ENCODE measurements at regions not wholly inside any gene's neighbourhood (a gene's known extent, or its start where the extent isn't known, plus 50 kb on each side); places are given as distances from the start of the nearest gene placed in this dataset.
"Not testable (repeated sequence)": the region's sequence is repeated elsewhere in the genome, so short reads cannot be mapped to it uniquely, and the experiment has no call there.

DNA sequence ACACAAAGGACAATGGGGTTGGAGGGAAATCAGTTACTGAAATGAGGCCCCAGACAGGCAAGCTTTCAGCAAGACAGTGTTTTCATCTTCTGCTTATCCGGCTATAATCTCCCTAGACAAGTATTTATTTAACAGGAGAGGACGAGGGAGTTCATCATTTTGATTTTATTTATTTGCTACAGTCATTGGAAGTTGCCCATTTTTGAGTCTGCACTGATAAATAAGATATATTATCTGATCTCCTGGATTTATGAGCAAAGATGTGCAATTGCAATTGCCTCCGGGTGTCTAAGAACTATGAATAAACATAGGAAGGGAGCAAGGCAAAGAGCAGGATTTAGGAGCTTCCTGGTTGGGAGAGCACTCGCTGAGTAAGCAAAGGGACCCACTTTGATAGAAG lies 263.2 kb upstream of the EDA2R start:
- DNase-seq, result no peak

DNA sequence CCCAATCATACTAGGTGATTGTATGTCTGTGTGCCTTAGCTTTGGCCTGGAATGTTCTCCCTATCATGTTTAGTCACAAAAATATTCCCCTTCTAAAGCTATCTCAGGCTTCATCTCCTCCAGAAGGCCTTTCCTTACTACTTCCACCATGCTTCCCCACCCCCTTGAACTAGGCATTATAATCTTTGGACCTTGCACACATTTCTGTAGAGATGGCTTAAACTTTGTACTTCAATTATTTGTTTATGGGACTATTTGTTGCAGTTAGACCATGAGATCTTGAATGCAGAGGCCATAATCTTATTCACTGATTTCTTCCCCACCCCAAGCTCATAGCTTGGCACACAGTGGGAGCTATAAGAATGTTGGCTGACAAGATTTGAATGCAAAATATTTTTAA lies 262.0 kb upstream of the EDA2R start:
- DNase-seq, result no peak

GRCh38 chrX:66892004-66892403 lies 253.1 kb upstream of the EDA2R start:
- DNase-seq, result no peak

GRCh38 chrX:66889418-66889817 lies 250.5 kb upstream of the EDA2R start:
- DNase-seq, result no peak

GRCh38 chrX:66882101-66882500 lies 243.2 kb upstream of the EDA2R start:
- no peak for DNase-seq

- DNase-seq, result no peak
Measured at GRCh38 chrX:66876776-66877175, 237.9 kb upstream of the EDA2R start.

- DNase-seq, result no peak
Measured at GRCh38 chrX:66872771-66873170, 233.9 kb upstream of the EDA2R start.

DNA sequence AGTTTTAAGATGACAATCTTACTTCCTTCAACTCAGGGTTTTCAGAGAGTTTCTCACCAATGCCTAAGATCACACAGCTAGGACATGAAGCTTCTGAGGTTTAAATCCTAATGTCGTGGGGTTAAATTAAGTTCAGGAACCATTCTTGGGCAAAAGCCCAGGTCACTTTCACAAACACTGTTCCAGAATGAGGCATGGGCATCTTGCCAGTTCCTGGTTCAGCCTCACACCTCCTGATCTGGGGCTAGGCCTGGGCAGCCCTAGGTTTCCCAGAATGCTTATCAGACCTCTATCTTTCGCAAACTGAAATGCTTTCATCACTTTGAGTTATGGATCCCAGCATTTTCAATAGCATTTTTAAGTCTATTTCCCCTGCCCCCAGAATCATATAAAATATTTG lies 224.8 kb upstream of the EDA2R start:
- DNase-seq, result no peak

- DNase-seq, result no peak
Measured at GRCh38 chrX:66833426-66833825, 194.5 kb upstream of the EDA2R start.

DNA sequence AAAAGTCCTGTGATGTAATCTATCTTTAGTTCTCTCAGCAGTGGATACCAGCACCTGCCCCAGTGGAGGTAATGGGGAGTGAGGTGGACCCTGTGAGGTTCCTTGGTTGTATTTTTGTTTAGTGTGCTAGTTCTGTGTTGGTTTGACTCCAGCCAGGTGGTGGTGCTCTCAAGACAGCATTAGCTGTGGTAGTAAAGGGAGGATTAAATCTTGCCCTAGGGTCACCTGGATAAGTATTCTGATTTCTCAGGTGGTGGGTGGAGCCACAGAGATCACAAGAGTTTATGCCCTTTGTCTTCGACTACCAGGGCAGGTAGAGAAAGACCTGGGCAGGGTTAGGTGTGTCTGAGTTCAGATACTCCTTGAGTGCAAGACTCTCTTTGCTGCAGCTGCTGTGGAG lies 176.3 kb upstream of the EDA2R start:
- DNase-seq, result no peak

DNA sequence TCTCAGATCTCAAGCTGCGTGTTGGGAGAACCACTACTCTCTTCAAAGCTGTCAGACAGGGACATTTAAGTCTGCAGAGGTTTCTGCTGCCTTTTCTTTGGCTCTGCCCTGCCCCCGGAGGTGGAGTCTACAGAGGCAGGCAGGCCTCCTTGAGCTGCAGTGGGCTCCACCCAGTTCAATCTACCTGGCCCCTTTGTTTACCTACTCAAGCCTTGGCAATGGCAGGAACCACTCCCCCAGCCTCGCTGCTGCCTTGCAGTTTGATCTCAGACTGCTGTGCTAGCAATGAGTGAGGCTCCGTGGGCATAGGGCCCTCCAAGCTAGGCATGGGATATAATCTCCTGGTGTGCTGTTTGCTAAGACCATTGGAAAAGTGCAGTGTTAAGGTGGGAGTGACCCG lies 155.6 kb upstream of the EDA2R start:
- DNase-seq, result not testable (repeated sequence)

GRCh38 chrX:66766318-66766717 lies 127.4 kb upstream of the EDA2R start:
- DNase-seq, result no peak

DNA sequence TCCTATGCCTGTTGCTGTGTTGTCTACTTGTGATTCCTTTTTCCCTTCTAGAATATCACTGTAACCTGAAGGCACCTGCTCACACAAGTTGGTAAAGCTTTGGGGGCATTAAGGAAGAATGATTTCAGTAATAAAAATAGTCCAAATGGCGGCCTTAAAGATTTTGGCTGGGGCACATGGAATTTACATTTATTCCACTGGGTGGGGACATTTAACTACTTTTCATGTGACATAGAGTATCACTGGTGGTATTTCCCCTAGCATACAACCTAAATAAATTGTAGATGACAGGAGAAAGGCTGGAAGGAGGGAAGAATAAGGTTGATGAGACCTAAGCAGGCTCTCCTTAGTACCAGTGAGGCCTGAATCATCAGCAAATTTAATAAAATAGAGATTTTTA lies 121.8 kb upstream of the EDA2R start:
- DNase-seq, result no peak

GRCh38 chrX:66756717-66757116 lies 117.8 kb upstream of the EDA2R start:
- DNase-seq, result no peak

DNA sequence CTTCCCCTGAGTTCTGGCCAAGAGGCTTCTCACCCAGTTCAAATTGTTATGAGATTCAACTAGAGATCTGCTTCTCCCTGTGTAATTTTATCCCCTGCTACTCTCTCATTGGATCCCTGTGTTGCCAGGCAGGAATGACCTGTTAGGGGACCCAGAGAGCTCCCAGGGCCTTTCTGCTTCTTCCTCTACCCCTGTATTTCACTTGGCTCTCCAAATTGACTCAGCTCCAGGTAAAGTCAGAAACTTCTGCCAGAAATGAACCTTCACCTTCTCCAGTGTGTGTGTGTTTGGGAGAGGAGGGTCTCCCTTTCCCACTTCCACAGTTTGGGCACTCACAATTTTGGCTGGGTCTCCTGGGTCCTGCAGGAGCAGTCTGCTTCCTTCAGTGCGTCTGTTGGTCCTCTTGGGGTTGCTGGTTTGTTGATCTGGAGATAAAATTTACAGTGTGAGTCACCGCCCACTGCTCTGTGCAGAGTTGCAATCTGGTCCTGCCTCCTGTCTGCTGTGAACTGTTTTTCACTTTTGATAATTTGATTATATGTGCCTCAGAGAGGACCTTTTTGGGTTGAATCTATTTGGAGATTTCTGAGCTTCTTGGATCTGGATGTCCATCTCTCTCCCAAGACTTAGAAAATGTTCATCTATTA lies 112.4 kb upstream of the EDA2R start:
- DNase-seq, result no peak

DNA sequence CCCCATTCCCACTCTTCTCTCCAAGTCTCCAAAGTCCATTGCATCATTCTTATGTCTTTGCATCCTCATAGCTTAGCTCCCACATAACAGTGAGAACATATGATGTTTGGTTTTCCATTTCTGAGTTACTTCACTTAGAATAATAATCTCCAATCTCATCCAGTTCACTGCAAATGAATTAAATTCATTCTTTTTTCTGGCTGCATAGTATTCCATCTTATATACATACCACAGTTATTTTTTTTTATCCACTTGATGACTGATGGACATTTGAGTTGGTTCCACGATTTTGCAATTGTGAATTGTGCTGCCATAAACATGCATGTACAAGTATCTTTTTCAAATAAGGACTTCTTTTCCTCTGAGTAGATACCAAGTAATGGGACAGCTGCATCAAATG lies 105.6 kb upstream of the EDA2R start:
- not testable (repeated sequence) for DNase-seq

DNA sequence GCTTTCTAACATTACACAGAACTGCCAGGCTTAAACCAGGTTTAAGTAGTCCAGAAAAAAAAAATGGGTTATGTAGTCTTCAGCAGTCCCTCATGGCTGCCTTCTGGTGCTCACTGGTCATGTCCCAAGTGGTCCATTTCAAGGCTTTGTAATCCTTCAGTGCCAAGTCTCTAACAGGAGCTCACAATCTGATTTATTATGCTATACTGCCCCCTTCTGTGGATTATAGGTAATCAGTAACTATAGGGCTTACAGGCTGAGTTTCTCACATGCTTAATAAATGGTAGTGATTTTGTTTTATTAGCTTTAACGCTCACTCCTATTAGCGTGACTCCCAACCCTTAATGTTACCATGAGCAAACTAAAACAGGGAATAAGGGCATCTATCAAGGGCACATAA lies 92.5 kb upstream of the EDA2R start:
- DNase-seq, result peak; percentile 45

DNA sequence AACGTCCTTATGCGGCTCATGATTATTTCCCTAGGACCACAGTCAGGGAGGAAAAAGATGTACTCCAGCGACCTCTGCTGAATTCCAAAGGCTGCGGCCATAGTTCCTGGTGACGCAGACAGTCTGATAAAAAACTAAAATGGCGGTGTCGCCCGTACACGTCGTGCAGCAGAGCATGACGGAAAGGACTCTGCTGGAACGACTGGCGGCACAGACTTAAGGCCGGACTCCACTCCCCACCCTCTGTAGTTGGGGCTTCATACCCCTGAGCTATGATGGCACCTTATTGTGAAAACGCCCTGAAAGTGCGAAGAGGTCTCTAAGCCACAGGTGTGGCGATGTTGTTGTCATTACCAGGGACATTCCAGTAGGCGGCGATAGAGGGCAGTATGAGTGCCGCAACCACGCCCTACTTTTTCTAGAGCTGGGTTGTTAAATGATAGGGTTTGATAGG lies 90.0 kb upstream of the EDA2R start:
- DNase-seq, result peak; percentile 68

- peak; percentile 38 for DNase-seq
Measured at GRCh38 chrX:66717926-66718325, 79.0 kb upstream of the EDA2R start.

- no peak for DNase-seq
Measured at GRCh38 chrX:66698273-66699204, 59.7 kb upstream of the EDA2R start.

DNA sequence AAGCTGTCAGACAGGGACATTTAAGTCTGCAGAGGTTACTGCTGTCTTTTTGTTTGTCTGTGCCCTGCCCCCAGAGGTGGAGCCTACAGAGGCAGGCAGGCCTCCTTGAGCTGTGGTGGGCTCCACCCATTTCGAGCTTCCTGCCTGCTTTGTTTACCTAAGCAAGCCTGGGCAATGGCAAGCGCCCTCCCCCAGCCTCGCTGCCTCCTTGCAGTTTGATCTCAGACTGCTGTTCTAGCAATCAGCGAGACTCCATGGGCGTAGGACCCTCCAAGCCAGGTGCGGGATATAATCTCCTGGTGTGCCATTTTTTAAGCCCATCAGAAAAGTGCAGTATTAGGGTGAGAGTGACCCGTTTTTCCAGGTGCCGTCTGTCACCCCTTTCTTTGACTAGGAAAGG lies 53.6 kb upstream of the EDA2R start:
- not testable (repeated sequence) for DNase-seq

Measured in fibroblast of skin of right quadriceps (primary cell).